Endothelial cell of umbilical vein (primary cell): ENCODE measurements at regions not wholly inside any gene's neighbourhood (a gene's known extent, or its start where the extent isn't known, plus 50 kb on each side); places are given as distances from the start of the nearest gene placed in this dataset.

ENCODE experiments used
- BruUV-seq: library from RNA; stranded (reverse); fragments of 400-500 nt; replicated peaks from 2 replicates; lab custom pipeline; 2021; lab: Mats Ljungman, UMichigan
- CTCF ChIA-PET: fragments of 300-600, 350-600 bp; sonication (Branson Sonifier 250); formaldehyde crosslinking; loops from one replicate; lab custom pipeline; 2021; ENCODE audit warnings: antibody characterized with exemption, inconsistent platforms; lab: Charles Lee
- POLR2A ChIA-PET: fragments of 300-600, 350-600 bp; sonication (Branson Sonifier 250); formaldehyde crosslinking; loops from one replicate; lab custom pipeline; 2021; ENCODE audit warnings: antibody characterized with exemption, inconsistent platforms; lab: Charles Lee
- DNase-seq: peaks from one replicate; pipeline ENCODE4 v3.0.0-alpha.2; 2011; ENCODE audit warnings: low read depth, low spot score
- FAIRE-seq: peaks from 2 replicates; lab custom pipeline; 2011; peaks lifted over from hg19 to GRCh38; lab: Jason Lieb, UNC
- H2AFZ ChIP-seq: 2 replicates; pipeline ENCODE4 v1.6.0; 2012; ENCODE audit warnings: low read depth, low read length, control low read depth, inconsistent platforms
- H3K27ac ChIP-seq: 2 replicates; pipeline ENCODE4 v1.5.1; 2011; ENCODE audit warnings: low read depth, mild to moderate bottlenecking, control low read depth, low read length, moderate library complexity; ENCODE audit not compliant: insufficient read depth
- H3K27me3 ChIP-seq, 2 experiments: 2 replicates each; pipeline versions ENCODE4 v1.6.0 to v1.6.1; 2011; ENCODE audit warnings: low read length in 2 of 2, mixed read lengths in 1 of 2; ENCODE audit not compliant: control insufficient read depth in 2 of 2, insufficient read depth in 2 of 2
- H3K36me3 ChIP-seq, 2 experiments: 2 replicates in 1 of 2; 3 replicates in 1 of 2; pipeline ENCODE4 v1.5.1; 2011; ENCODE audit warnings: low read length in 2 of 2, mild to moderate bottlenecking in 1 of 2, moderate library complexity in 1 of 2; ENCODE audit not compliant: control insufficient read depth in 2 of 2, insufficient read depth in 2 of 2; ENCODE audit errors: extremely low read depth in 1 of 2
- H3K4me1 ChIP-seq: 3 replicates; pipeline ENCODE4 v1.5.1; 2011; ENCODE audit warnings: mild to moderate bottlenecking, low read length; ENCODE audit not compliant: control insufficient read depth, insufficient read depth; ENCODE audit errors: extremely low read depth
- H3K4me2 ChIP-seq: 2 replicates; pipeline ENCODE4 v1.6.1; 2011; ENCODE audit warnings: low read length, control low read depth, mixed read lengths; ENCODE audit not compliant: insufficient read depth
- H3K4me3 ChIP-seq, 3 experiments: fragments of 200-600 bp in 1 of 3; sonication (generic), shearing (Covaris generic) in 1 of 3; replicated peaks in 1 of 3; 2 replicates each; pipeline ENCODE4 v1.5.1; 2011 to 2016; ENCODE audit warnings: control low read depth in 3 of 3, low read length in 3 of 3, mild to moderate bottlenecking in 2 of 3, inconsistent platforms in 1 of 3, low read depth in 1 of 3, moderate library complexity in 1 of 3; ENCODE audit not compliant: insufficient read depth in 1 of 3
- H3K79me2 ChIP-seq: 2 replicates; pipeline ENCODE4 v1.6.0; 2012; ENCODE audit warnings: low read length, inconsistent platforms; ENCODE audit not compliant: control insufficient read depth, insufficient read depth
- H3K9ac ChIP-seq: replicated peaks from 2 replicates; pipeline ENCODE3; 2011; ENCODE audit warnings: low read length, control low read depth; ENCODE audit not compliant: insufficient read depth; ENCODE audit errors: extremely low read depth
- H3K9me1 ChIP-seq: replicated peaks from 3 replicates; pipeline ENCODE4 v1.6.0; 2011; ENCODE audit warnings: mild to moderate bottlenecking, low read length; ENCODE audit not compliant: control insufficient read depth, insufficient read depth; ENCODE audit errors: extremely low read depth
- H3K9me3 ChIP-seq: replicated peaks from 2 replicates; pipeline ENCODE4 v1.5.1; 2012; ENCODE audit warnings: low read length, inconsistent platforms; ENCODE audit not compliant: control insufficient read depth, insufficient read depth
- H4K20me1 ChIP-seq: replicated peaks from 2 replicates; pipeline ENCODE3; 2011; ENCODE audit warnings: mild to moderate bottlenecking, low read length; ENCODE audit not compliant: control insufficient read depth, insufficient read depth; ENCODE audit errors: extremely low read depth
- CTCF ChIP-seq, 2 donors: IDR thresholded peaks; 1 replicate in 1 of 2; 2 replicates in 1 of 2; pipeline ENCODE4 v1.5.1; 2011; ENCODE audit warnings: low read length in 2 of 2, mild to moderate bottlenecking in 2 of 2, moderate library complexity in 2 of 2, control low read depth in 1 of 2, inconsistent platforms in 1 of 2, low read depth in 1 of 2; ENCODE audit not compliant: insufficient read depth in 1 of 2; ENCODE audit errors: extremely low read depth in 1 of 2
- EZH2 ChIP-seq: IDR thresholded peaks from 2 replicates; pipeline ENCODE4 v1.6.1; 2012; ENCODE audit warnings: borderline replicate concordance, low read depth, mild to moderate bottlenecking, moderate library complexity, low read length, inconsistent platforms; ENCODE audit not compliant: severe bottlenecking
- FOS ChIP-seq: IDR thresholded peaks from 2 replicates; pipeline ENCODE4 v1.6.1; 2011; ENCODE audit warnings: mild to moderate bottlenecking, low read length, moderate library complexity, borderline replicate concordance; ENCODE audit not compliant: insufficient read depth
- GATA2 ChIP-seq: IDR thresholded peaks from 2 replicates; pipeline ENCODE4 v1.7.0; 2011; ENCODE audit warnings: low read depth, mild to moderate bottlenecking, moderate library complexity, mixed read lengths, low read length; ENCODE audit not compliant: insufficient read length, insufficient read depth
- JUN ChIP-seq: IDR thresholded peaks from 2 replicates; pipeline ENCODE4 v1.6.1; 2011; ENCODE audit warnings: borderline replicate concordance, low read depth; ENCODE audit not compliant: insufficient read length, insufficient read depth
- MAX ChIP-seq: IDR thresholded peaks from 2 replicates; pipeline ENCODE4 v1.6.1; 2011; ENCODE audit not compliant: insufficient read depth, insufficient read length
- MYC ChIP-seq: IDR thresholded peaks from one replicate; pipeline ENCODE4 v1.6.1; 2011; ENCODE audit warnings: mild to moderate bottlenecking, low read depth, low read length
- POLR2A ChIP-seq: IDR thresholded peaks from 2 replicates; pipeline ENCODE4 v1.6.1; 2012; ENCODE audit warnings: low read depth, mild to moderate bottlenecking, control low read depth, low read length
- POLR2AphosphoS5 ChIP-seq: IDR thresholded peaks from 2 replicates; pipeline ENCODE4 v1.6.1; 2012; ENCODE audit warnings: low read depth, mild to moderate bottlenecking, control low read depth, low read length, moderate library complexity; ENCODE audit not compliant: insufficient read depth
- dilution Hi-C: fragments of 300-500 bp; cut with MboI; formaldehyde crosslinking; loops from one replicate; pipeline ENCODE4 v1.15.0; 2019; ENCODE audit warnings: low sequenced_read_pairs; ENCODE audit not compliant: extremely low pct_ligation_motif_present
- intact Hi-C: fragments of 100-400 bp; cut with micrococcal nuclease; formaldehyde crosslinking; loops from one replicate; pipeline ENCODE4 v1.10.0; 2022

- no peak for FAIRE-seq
- Histone ChIP-seq H3K27me3 (no peaks in the 10 kb centered on the region), H4K20me1 (no peaks in the 10 kb centered on the region), H3K9me3 (no peaks in the 10 kb centered on the region), H3K27ac (no peak overlapping the region), H3K4me1 (no peaks in the 10 kb centered on the region), H2AFZ (no peak overlapping the region), H3K9ac (no peak overlapping the region), H3K4me3 (no peak overlapping the region), H3K9me1 (no peaks in the 10 kb centered on the region), H3K4me2 (no peak overlapping the region), H3K36me3 (no peaks in the 10 kb centered on the region), H3K79me2 (no peaks in the 10 kb centered on the region)
- intact Hi-C loops: no loop called here
- no TSS peak for BruUV-seq
- ChIA-PET CTCF (no interaction called here), POLR2A (no interaction called here)
- TF ChIP-seq MYC (no peak), POLR2A (no peak), CTCF (IDR thresholded peaks at IDR 0.05; ENCODE audit: extremely low read depth in 1 of 2, insufficient read depth in 1 of 2, low read depth in 1 of 2, low read length in 2 of 2) (no peak), EZH2 (no peak), JUN (no peak), POLR2AphosphoS5 (no peak), GATA2 (no peak), FOS (no peak), MAX (no peak)
- DNase-seq: no peak
- dilution Hi-C loops: no loop called here
These were observed 748.2 kb upstream of the SLITRK1 start for GRCh38 chr13:84630476-84630875.
